Breast epithelium (tissue), 3 donors: ENCODE measurements at regions not wholly inside any gene's neighbourhood (a gene's known extent, or its start where the extent isn't known, plus 50 kb on each side); places are given as distances from the start of the nearest gene placed in this dataset.

ENCODE experiments used
- CTCF ChIP-seq, 3 donors: fragments of 450-650 bp; IDR thresholded peaks; one replicate each; pipeline ENCODE4 v1.5.1; 2016 to 2017; ENCODE audit warnings: antibody characterized with exemption in 3 of 3, mild to moderate bottlenecking in 3 of 3, moderate library complexity in 3 of 3
- POLR2A ChIP-seq: fragments of 450-650 bp; IDR thresholded peaks from one replicate; pipeline ENCODE4 v1.6.1; 2016; ENCODE audit warnings: antibody characterized with exemption, mild to moderate bottlenecking, moderate library complexity
- POLR2AphosphoS5 ChIP-seq, 3 donors: sonication (generic); formaldehyde crosslinking; IDR thresholded peaks; one replicate each; pipeline ENCODE4 v1.6.1; 2017; ENCODE audit warnings: antibody characterized with exemption in 3 of 3

- TF ChIP-seq POLR2AphosphoS5 (IDR thresholded peaks at IDR 0.05) (no peak), CTCF (IDR thresholded peaks at IDR 0.05) (no peak), POLR2A (no peak)
Measured at GRCh38 chr18:68316636-68317035, 398.3 kb downstream of the TMX3 start.
